Astrocyte of the spinal cord (primary cell): ENCODE measurements at regions not wholly inside any gene's neighbourhood (a gene's known extent, or its start where the extent isn't known, plus 50 kb on each side); places are given as distances from the start of the nearest gene placed in this dataset.

Source experiments
- DNase-seq: peaks from one replicate; pipeline ENCODE4 v3.0.0; 2011; ENCODE audit warnings: low read depth, low spot score
- H3K4me3 ChIP-seq: 2 replicates; pipeline ENCODE4 v1.5.1; 2011; ENCODE audit warnings: low read depth, mild to moderate bottlenecking, low read length, moderate library complexity
- CTCF ChIP-seq: IDR thresholded peaks from 2 replicates; pipeline ENCODE4 v1.5.1; 2012; ENCODE audit warnings: low read depth, mild to moderate bottlenecking, low read length, inconsistent platforms
- in situ Hi-C: cut with HindIII; loops from 2 replicates; pipeline ENCODE4 v1.10.0; 2017; ENCODE audit warnings: low sequenced_read_pairs

GRCh38 chr1:80924290-80924689, 876.4 kb upstream of the ADGRL2 start:
- no peak for TF ChIP-seq CTCF
- DNase-seq: no peak
- H3K4me3 ChIP-seq: no peak overlapping the region
- in situ Hi-C loops: no loop called here

- no peak for TF ChIP-seq CTCF
- in situ Hi-C loops: no loop called here
- no peak overlapping the region for H3K4me3 ChIP-seq
- no peak for DNase-seq
Measured at GRCh38 chr1:80922906-80923305, 877.8 kb upstream of the ADGRL2 start.

GRCh38 chr1:80919426-80919825, 881.3 kb upstream of the ADGRL2 start:
- in situ Hi-C loops: no loop called here

GRCh38 chr1:80918380-80918779, 882.4 kb upstream of the ADGRL2 start:
- TF ChIP-seq CTCF: no peak
- H3K4me3 ChIP-seq: no peak overlapping the region
- DNase-seq: no peak
- in situ Hi-C loops: no loop called here

More at GRCh38 chr1:80919426-80919825, 881.3 kb upstream of the ADGRL2 start:
- no peak for DNase-seq
- no peak overlapping the region for H3K4me3 ChIP-seq
- no peak for TF ChIP-seq CTCF

GRCh38 chr1:80917826-80918225, 882.9 kb upstream of the ADGRL2 start:
- in situ Hi-C loops: no loop called here
- H3K4me3 ChIP-seq: no peak overlapping the region
- TF ChIP-seq CTCF: no peak
- no peak for DNase-seq

- in situ Hi-C loops: no loop called here
- DNase-seq: no peak
- no peak for TF ChIP-seq CTCF
- H3K4me3 ChIP-seq: no peak overlapping the region
Measured at GRCh38 chr1:80917225-80917624, 883.5 kb upstream of the ADGRL2 start.

GRCh38 chr1:80915491-80915890, 885.2 kb upstream of the ADGRL2 start:
- no peak for DNase-seq
- no peak for TF ChIP-seq CTCF
- in situ Hi-C loops: no loop called here
- H3K4me3 ChIP-seq: no peak overlapping the region
